ENCODE measurements at regions not wholly inside any gene's neighbourhood (a gene's known extent, or its start where the extent isn't known, plus 50 kb on each side); places are given as distances from the start of the nearest gene placed in this dataset.
"Not testable (repeated sequence)": the region's sequence is repeated elsewhere in the genome, so short reads cannot be mapped to it uniquely, and the experiment has no call there.

GRCh38 chr7:20520530-20520929 lies 94.9 kb upstream of the ABCB5 start:
- DNase-seq (ENCODE audit: low spot score), result no peak
- no peak for FAIRE-seq

- FAIRE-seq (no peak), DNase-seq (ENCODE audit: low spot score) (no peak)
Measured at GRCh38 chr7:20521243-20521642, 94.2 kb upstream of the ABCB5 start.

GRCh38 chr7:20529260-20529659 lies 86.2 kb upstream of the ABCB5 start:
- FAIRE-seq, result no peak
- no peak for DNase-seq (ENCODE audit: low spot score)

- FAIRE-seq, result no peak
- DNase-seq (ENCODE audit: low spot score), result no peak
Measured at GRCh38 chr7:20532890-20533289, 82.6 kb upstream of the ABCB5 start.

GRCh38 chr7:20534543-20534942 lies 80.9 kb upstream of the ABCB5 start:
- no peak for DNase-seq (ENCODE audit: low spot score)
- no peak for FAIRE-seq

- DNase-seq (ENCODE audit: low spot score), result no peak
- FAIRE-seq, result no peak
Measured at GRCh38 chr7:20535541-20535940, 79.9 kb upstream of the ABCB5 start.

GRCh38 chr7:20539201-20539600 lies 76.3 kb upstream of the ABCB5 start:
- FAIRE-seq, result no peak
- DNase-seq (ENCODE audit: low spot score), result no peak

GRCh38 chr7:20541608-20542349 lies 73.7 kb upstream of the ABCB5 start:
- FAIRE-seq (no peak), DNase-seq (ENCODE audit: low spot score) (no peak)

GRCh38 chr7:20542594-20542993 lies 72.9 kb upstream of the ABCB5 start:
- no peak for DNase-seq (ENCODE audit: low spot score)
- FAIRE-seq, result no peak

GRCh38 chr7:20543500-20543899 lies 72.0 kb upstream of the ABCB5 start:
- DNase-seq (ENCODE audit: low spot score) (no peak), FAIRE-seq (no peak)

GRCh38 chr7:20545016-20545415 lies 70.5 kb upstream of the ABCB5 start:
- FAIRE-seq, result no peak

GRCh38 chr7:20546958-20547357 lies 68.5 kb upstream of the ABCB5 start:
- not testable (repeated sequence) for DNase-seq (ENCODE audit: low spot score); FAIRE-seq

More at GRCh38 chr7:20545016-20545415, 70.5 kb upstream of the ABCB5 start:
- DNase-seq (ENCODE audit: low spot score), result no peak

GRCh38 chr7:20554072-20554471 lies 61.4 kb upstream of the ABCB5 start:
- FAIRE-seq, result no peak
- no peak for DNase-seq (ENCODE audit: low spot score)

GRCh38 chr7:20556091-20556490 lies 59.4 kb upstream of the ABCB5 start:
- FAIRE-seq (no peak), DNase-seq (ENCODE audit: low spot score) (no peak)

- DNase-seq (ENCODE audit: low spot score) (no peak), FAIRE-seq (no peak)
Measured at GRCh38 chr7:20557116-20557515, 58.4 kb upstream of the ABCB5 start.

GRCh38 chr7:20558963-20559716 lies 56.3 kb upstream of the ABCB5 start:
- DNase-seq (ENCODE audit: low spot score), result no peak
- no peak for FAIRE-seq

GRCh38 chr7:20559883-20560282 lies 55.6 kb upstream of the ABCB5 start:
- DNase-seq (ENCODE audit: low spot score) (no peak), FAIRE-seq (no peak)

GRCh38 chr7:20560325-20561180 lies 54.9 kb upstream of the ABCB5 start:
- FAIRE-seq (no peak), DNase-seq (ENCODE audit: low spot score) (peak; percentile 3)

- no peak for FAIRE-seq
Measured at GRCh38 chr7:20561466-20561865, 54.0 kb upstream of the ABCB5 start.

GRCh38 chr7:20561908-20562307 lies 53.6 kb upstream of the ABCB5 start:
- DNase-seq (ENCODE audit: low spot score), result no peak
- FAIRE-seq, result no peak

More at GRCh38 chr7:20561466-20561865, 54.0 kb upstream of the ABCB5 start:
- peak; percentile 2 for DNase-seq (ENCODE audit: low spot score)

- FAIRE-seq, result no peak
- DNase-seq (ENCODE audit: low spot score), result no peak
Measured at GRCh38 chr7:20562461-20562860, 53.0 kb upstream of the ABCB5 start.
